ENCODE measurements at regions not wholly inside any gene's neighbourhood (a gene's known extent, or its start where the extent isn't known, plus 50 kb on each side); places are given as distances from the start of the nearest gene placed in this dataset.
"Not testable (repeated sequence)": the region's sequence is repeated elsewhere in the genome, so short reads cannot be mapped to it uniquely, and the experiment has no call there.

DNA sequence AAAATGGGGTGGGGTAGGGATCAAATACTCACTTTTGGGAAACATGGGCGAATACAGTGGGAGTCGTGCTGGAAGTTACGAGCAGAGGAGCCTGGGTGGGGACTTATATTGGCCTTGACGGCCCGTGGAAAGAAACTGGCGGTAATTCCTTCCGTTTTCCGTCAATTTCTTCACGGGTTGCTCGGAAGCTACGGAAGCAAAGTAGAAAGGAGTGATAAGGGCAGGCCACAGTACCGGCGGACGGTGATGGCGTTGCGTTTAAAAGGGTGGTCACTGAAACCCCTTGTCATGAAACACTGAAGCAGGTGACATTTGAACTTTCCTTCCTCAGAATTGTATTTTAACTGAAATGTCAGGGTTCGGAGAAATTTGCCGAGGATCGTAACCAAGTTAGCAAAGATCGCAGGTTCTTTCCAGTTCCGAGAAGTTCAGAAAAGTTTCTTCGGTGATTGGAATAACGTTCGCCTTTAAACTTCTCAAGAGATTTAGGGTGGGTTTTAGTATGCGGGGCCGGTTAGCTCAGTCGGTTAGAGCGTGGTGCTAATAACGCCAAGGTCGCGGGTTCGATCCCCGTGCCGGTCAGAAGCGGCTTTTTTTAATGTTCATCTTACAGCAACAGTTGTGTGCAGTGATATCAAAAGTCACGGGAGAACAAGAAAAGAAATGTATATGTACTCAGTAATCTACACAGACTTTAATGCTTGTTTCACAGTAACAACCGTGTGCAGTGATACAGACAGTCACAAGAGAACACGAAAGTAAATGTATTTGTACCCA lies 482.5 kb downstream of the PRIM2 start:
- TF ChIP-seq, protein P1, sequence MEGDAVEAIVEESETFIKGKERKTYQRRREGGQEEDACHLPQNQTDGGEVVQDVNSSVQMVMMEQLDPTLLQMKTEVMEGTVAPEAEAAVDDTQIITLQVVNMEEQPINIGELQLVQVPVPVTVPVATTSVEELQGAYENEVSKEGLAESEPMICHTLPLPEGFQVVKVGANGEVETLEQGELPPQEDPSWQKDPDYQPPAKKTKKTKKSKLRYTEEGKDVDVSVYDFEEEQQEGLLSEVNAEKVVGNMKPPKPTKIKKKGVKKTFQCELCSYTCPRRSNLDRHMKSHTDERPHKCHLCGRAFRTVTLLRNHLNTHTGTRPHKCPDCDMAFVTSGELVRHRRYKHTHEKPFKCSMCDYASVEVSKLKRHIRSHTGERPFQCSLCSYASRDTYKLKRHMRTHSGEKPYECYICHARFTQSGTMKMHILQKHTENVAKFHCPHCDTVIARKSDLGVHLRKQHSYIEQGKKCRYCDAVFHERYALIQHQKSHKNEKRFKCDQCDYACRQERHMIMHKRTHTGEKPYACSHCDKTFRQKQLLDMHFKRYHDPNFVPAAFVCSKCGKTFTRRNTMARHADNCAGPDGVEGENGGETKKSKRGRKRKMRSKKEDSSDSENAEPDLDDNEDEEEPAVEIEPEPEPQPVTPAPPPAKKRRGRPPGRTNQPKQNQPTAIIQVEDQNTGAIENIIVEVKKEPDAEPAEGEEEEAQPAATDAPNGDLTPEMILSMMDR (conservative IDR thresholded peaks at IDR 0.05; ENCODE audit: low read depth, low read length): not testable (repeated sequence)
- TF ChIP-seq EZH2phosphoT487 (IDR thresholded peaks at IDR 0.05; ENCODE audit: borderline replicate concordance, low read length): not testable (repeated sequence)
